ENCODE measurements at regions not wholly inside any gene's neighbourhood (a gene's known extent, or its start where the extent isn't known, plus 50 kb on each side); places are given as distances from the start of the nearest gene placed in this dataset.

GRCh38 chr6:109285366-109285765 lies 96.9 kb downstream of the CD164 start:
- TF ChIP-seq CEBPB (IDR thresholded peaks at IDR 0.05): no peak
- TF ChIP-seq REST (IDR thresholded peaks at IDR 0.05; ENCODE audit: low read depth): no peak
- no peak for TF ChIP-seq ZBTB7A (IDR thresholded peaks at IDR 0.05; ENCODE audit: low read depth)
- TF ChIP-seq, protein P1, sequence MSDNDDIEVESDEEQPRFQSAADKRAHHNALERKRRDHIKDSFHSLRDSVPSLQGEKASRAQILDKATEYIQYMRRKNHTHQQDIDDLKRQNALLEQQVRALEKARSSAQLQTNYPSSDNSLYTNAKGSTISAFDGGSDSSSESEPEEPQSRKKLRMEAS (IDR thresholded peaks at IDR 0.05): no peak
- no peak for TF ChIP-seq TEAD4 (IDR thresholded peaks at IDR 0.05)
- no peak for TF ChIP-seq YY1 (IDR thresholded peaks at IDR 0.05; ENCODE audit: low read depth)
- no peak for TF ChIP-seq TAF1 (IDR thresholded peaks at IDR 0.05; ENCODE audit: low read depth)
- TF ChIP-seq NFIC (IDR thresholded peaks at IDR 0.05): no peak
- TF ChIP-seq CREB1 (IDR thresholded peaks at IDR 0.05; ENCODE audit: low read depth): no peak
- TF ChIP-seq RAD21 (IDR thresholded peaks at IDR 0.05; ENCODE audit: low read depth): no peak
- TF ChIP-seq, protein P2, sequence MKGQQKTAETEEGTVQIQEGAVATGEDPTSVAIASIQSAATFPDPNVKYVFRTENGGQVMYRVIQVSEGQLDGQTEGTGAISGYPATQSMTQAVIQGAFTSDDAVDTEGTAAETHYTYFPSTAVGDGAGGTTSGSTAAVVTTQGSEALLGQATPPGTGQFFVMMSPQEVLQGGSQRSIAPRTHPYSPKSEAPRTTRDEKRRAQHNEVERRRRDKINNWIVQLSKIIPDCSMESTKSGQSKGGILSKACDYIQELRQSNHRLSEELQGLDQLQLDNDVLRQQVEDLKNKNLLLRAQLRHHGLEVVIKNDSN (IDR thresholded peaks at IDR 0.05): no peak
- no peak for TF ChIP-seq FOXM1 (IDR thresholded peaks at IDR 0.05; ENCODE audit: borderline replicate concordance, low read depth)
- TF ChIP-seq TCF12 (IDR thresholded peaks at IDR 0.05; ENCODE audit: low read depth): no peak
- no peak for TF ChIP-seq EP300 (IDR thresholded peaks at IDR 0.05; ENCODE audit: borderline replicate concordance)
- TF ChIP-seq EGR1 (IDR thresholded peaks at IDR 0.05): no peak

- TF ChIP-seq RAD21 (IDR thresholded peaks at IDR 0.05; ENCODE audit: low read depth) (no peak), TCF12 (IDR thresholded peaks at IDR 0.05; ENCODE audit: low read depth) (no peak), FOXM1 (IDR thresholded peaks at IDR 0.05; ENCODE audit: borderline replicate concordance, low read depth) (no peak), EGR1 (IDR thresholded peaks at IDR 0.05) (no peak), TAF1 (IDR thresholded peaks at IDR 0.05; ENCODE audit: low read depth) (no peak), YY1 (IDR thresholded peaks at IDR 0.05; ENCODE audit: low read depth) (no peak), TEAD4 (IDR thresholded peaks at IDR 0.05) (no peak), ZBTB7A (IDR thresholded peaks at IDR 0.05; ENCODE audit: low read depth) (no peak), NFIC (IDR thresholded peaks at IDR 0.05) (no peak), EP300 (IDR thresholded peaks at IDR 0.05; ENCODE audit: borderline replicate concordance) (no peak), CEBPB (IDR thresholded peaks at IDR 0.05) (no peak), REST (IDR thresholded peaks at IDR 0.05; ENCODE audit: low read depth) (no peak), CREB1 (IDR thresholded peaks at IDR 0.05; ENCODE audit: low read depth) (no peak)
- TF ChIP-seq, protein P1 (IDR thresholded peaks at IDR 0.05): no peak
- TF ChIP-seq, protein P2 (IDR thresholded peaks at IDR 0.05): no peak
These were observed 97.6 kb downstream of the CD164 start for GRCh38 chr6:109284675-109285074.

- no peak for TF ChIP-seq NFIC (IDR thresholded peaks at IDR 0.05)
- TF ChIP-seq CREB1 (IDR thresholded peaks at IDR 0.05; ENCODE audit: low read depth): no peak
- no peak for TF ChIP-seq TCF12 (IDR thresholded peaks at IDR 0.05; ENCODE audit: low read depth)
- TF ChIP-seq, protein P2 (IDR thresholded peaks at IDR 0.05): no peak
- no peak for TF ChIP-seq REST (IDR thresholded peaks at IDR 0.05; ENCODE audit: low read depth)
- TF ChIP-seq FOXM1 (IDR thresholded peaks at IDR 0.05; ENCODE audit: borderline replicate concordance, low read depth): no peak
- TF ChIP-seq TEAD4 (IDR thresholded peaks at IDR 0.05): no peak
- no peak for TF ChIP-seq TAF1 (IDR thresholded peaks at IDR 0.05; ENCODE audit: low read depth)
- no peak for TF ChIP-seq RAD21 (IDR thresholded peaks at IDR 0.05; ENCODE audit: low read depth)
- no peak for TF ChIP-seq CEBPB (IDR thresholded peaks at IDR 0.05)
- no peak for TF ChIP-seq EP300 (IDR thresholded peaks at IDR 0.05; ENCODE audit: borderline replicate concordance)
- TF ChIP-seq, protein P1 (IDR thresholded peaks at IDR 0.05): no peak
- no peak for TF ChIP-seq ZBTB7A (IDR thresholded peaks at IDR 0.05; ENCODE audit: low read depth)
- no peak for TF ChIP-seq EGR1 (IDR thresholded peaks at IDR 0.05)
- TF ChIP-seq YY1 (IDR thresholded peaks at IDR 0.05; ENCODE audit: low read depth): no peak
These were observed 99.5 kb downstream of the CD164 start for GRCh38 chr6:109282756-109283155.
